ENCODE measurements at regions not wholly inside any gene's neighbourhood (a gene's known extent, or its start where the extent isn't known, plus 50 kb on each side); places are given as distances from the start of the nearest gene placed in this dataset.
A peak's percentile ranks its signal among the peaks of the same experiment; 100 is the strongest.

DNA sequence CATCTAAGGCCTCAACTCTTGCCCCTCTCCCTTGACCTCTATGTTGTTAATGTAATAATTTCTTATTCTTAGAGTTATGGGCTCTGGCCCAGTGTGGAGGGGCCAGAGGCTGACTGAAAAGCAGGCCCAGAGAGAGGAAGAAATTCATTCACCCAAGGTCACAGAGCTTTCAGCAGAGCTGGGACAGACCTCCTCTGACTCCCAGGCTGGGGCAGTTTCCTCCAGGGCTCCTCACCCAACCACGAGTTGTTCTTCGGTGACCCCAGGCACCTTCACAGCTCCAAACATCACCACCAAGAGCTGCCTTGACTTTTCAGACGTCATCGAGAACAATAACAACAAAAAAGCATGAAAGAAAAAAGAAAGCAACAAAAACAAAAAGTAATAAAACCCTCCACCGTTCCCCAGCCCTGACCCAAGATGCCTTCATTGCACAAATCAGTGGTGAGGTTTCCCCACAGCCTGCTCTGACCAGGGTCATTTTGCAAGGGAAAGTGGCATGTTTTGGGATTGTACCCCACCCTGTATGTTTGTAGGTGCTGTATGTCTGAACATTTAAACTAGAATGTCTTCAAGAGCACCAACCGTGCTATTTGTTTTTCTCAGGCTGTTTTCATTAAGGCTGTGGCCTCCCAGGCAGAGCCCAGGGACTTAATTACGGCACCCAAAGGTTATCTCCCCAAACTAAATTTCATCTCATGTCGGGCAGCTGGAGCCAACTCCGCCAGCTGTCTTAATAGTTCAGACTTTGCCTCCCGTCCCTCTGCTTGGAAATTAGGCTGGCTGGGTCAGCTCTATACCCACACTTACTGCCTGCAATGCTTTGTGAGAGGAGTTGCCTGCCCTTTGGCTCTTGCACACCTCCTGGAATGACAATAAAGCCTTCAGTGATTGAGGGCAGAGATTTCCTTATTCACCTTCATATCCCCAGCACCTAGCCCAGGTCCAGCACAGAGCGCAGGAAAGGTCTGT is 173.8 kb downstream of the RPLP1 start:
- DNase-seq (ENCODE audit: low read depth, low spot score): no peak

- no peak for DNase-seq (ENCODE audit: low read depth, low spot score)
Observed at GRCh38 chr15:69627548-69628158, 175.0 kb downstream of the RPLP1 start.

- DNase-seq (ENCODE audit: low read depth, low spot score): no peak
Observed at GRCh38 chr15:69628256-69629093, 175.9 kb downstream of the RPLP1 start.

DNA sequence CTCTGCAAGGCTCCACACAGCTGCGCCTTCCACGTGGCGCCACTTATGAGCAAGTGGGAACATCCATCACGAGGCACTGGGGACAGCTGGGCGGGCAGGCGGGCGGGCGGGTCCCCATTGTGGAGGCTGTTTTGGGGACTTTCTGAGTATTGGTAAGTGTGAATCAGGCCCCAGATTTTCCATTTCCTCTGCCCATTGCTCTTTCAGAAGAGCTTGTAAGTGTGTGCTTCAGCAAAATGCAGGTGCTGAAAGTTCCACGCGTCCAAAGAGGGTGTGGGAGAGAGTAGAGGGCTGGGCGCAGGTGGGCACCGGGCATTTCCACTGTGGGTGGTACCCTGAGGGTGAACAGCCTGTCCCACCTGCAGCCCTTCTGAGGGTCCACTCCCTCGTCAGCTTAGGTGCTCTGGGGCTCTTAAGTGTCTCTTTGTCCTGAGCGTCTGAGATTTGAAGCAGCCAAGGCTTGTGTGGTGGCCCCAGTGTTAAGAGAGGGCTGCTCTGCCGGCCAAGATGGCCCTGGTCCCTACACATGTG is 177.1 kb downstream of the RPLP1 start:
- no peak for DNase-seq (ENCODE audit: low read depth, low spot score)

DNA sequence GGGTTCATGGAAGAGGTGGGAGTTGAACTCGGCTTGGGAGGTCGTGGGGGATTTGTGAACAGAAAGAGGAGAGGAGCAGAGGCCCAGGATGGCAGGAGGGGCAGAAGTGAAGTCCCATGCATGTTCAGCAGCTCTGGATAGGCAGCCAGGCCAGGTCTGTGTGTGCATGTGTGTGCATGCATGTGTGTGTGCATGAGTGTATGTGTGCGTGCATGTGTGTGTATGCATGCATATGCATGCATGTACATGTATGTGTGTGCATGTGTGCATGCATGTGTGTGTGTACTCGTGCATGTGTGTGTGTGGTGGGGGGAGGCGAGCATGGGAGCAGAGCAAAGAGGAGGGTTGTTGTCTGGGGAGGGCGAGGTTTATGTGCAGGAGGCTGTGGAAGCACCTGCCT is 178.4 kb downstream of the RPLP1 start:
- DNase-seq (ENCODE audit: low read depth, low spot score): no peak

GRCh38 chr15:69631978-69632377 is 179.4 kb downstream of the RPLP1 start:
- DNase-seq (ENCODE audit: low read depth, low spot score): no peak

GRCh38 chr15:69634860-69635259 is 182.2 kb downstream of the RPLP1 start:
- DNase-seq (ENCODE audit: low read depth, low spot score): no peak

GRCh38 chr15:69636169-69636915 is 183.7 kb downstream of the RPLP1 start:
- no peak for DNase-seq (ENCODE audit: low read depth, low spot score)

GRCh38 chr15:69637818-69638217 is 185.2 kb downstream of the RPLP1 start:
- no peak for DNase-seq (ENCODE audit: low read depth, low spot score)

GRCh38 chr15:69643476-69643875 is 190.9 kb downstream of the RPLP1 start:
- DNase-seq (ENCODE audit: low read depth, low spot score): no peak

DNA sequence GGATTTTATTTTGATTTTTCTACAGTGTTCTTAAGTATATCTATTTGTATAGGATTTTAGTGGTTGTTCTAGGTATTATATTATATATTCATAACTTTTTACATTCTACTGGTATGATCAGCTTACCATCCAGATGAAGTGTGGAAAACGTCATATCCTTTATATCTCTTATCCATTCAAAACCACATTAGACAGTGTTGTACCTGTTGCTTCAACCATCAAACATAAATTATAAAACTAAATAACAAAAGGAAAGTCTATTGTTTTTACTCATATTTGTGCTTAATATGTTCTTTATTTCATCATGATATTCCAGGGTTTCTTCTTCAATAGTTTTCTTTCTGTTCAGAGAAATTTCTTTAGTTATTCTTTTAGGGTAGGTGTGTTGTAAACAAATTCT is 191.4 kb downstream of the RPLP1 start:
- no peak for DNase-seq (ENCODE audit: low read depth, low spot score)

DNA sequence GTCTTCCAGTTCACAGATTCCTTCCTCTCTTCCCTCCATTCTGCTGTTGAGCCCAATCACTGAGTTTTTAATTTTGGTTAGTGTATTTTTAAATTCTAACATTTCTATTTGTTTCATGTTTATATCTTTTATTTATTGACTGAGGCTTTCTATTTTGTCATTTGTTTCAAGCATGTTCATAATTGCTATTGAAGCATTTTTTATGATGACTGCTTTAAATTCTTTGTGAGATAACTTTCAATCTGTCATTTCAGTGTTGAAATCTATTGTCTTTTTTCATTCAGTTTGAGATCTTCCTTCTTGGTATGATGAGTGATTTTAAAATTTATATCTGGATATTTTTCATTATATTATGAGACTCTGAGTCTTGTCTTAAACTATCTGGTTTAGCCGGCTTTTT is 192.3 kb downstream of the RPLP1 start:
- no peak for DNase-seq (ENCODE audit: low read depth, low spot score)

- no peak for DNase-seq (ENCODE audit: low read depth, low spot score)
Observed at GRCh38 chr15:69647142-69647513, 194.5 kb downstream of the RPLP1 start.

- no peak for DNase-seq (ENCODE audit: low read depth, low spot score)
Observed at GRCh38 chr15:69648212-69648611, 195.6 kb downstream of the RPLP1 start.

- DNase-seq (ENCODE audit: low read depth, low spot score): peak; percentile 67
Observed at GRCh38 chr15:69648775-69649735, 196.4 kb downstream of the RPLP1 start.

- no peak for DNase-seq (ENCODE audit: low read depth, low spot score)
Observed at GRCh38 chr15:69652293-69652692, 199.7 kb downstream of the RPLP1 start.

DNA sequence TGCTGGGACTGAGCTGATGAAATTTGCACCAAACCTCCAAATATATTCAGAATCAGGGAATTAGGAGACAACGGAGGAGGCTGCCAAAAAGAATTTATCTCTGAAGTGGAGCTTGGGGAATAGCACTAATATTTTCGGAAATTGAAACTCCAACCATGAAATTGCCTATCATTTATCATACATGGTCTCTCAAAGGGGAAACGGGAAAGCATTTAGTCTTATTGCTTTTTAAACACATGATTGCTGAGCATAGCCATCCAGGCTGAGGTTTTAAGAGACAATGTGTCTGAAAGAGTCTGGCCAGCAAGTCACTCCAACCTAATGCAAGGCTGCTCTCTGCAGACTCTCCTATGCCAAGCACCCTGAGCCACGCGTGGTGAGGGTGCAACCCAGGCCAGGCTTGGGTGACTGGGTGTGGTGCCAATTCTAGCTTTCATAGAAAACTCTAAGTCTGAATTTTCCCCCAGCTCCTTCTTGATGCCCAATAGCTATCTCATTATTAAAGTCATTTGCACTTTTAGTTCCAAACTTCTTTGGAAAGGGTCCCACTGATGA is 200.2 kb downstream of the RPLP1 start:
- no peak for DNase-seq (ENCODE audit: low read depth, low spot score)

DNA sequence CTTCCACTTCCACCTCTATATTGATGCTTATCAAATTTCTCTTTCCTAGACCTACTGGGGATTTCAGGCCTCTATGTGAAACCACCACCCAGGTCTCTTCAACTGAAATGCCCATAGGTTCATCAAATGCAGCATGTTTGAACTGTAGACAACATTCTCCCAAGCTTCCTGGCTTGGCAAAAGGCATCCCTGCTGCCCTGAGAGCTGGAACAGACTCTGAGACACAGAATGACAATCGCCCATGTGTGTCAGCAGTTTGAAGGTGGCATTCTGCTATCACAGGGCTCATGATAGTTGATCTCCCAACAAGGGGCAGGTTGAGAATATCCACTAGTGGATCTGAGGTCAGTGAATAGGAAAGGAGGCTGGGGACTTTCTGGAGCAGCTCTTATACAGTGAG is 200.7 kb downstream of the RPLP1 start:
- no peak for DNase-seq (ENCODE audit: low read depth, low spot score)

DNA sequence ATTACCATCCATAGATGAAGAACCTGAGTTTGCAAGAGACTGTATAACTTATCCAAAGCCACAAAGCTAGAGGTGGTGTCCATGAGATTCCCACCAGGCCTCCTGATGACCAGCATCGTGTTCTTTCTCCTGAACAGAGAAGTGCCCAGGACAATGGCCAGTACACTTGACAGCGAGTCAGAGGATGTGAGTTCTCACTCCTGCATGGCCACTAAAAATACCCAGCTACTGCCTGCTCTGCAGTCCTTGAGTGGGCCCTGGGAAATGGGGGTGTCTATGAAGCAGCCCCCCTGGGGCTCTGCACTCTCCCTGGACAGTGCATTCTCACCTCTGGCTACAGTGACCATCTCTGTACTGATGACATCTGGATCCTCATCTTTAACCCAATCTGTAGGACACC is 201.2 kb downstream of the RPLP1 start:
- DNase-seq (ENCODE audit: low read depth, low spot score): no peak

All from iPS DF 19.7 (cell line).